ENCODE measurements at regions not wholly inside any gene's neighbourhood (a gene's known extent, or its start where the extent isn't known, plus 50 kb on each side); places are given as distances from the start of the nearest gene placed in this dataset.

- no peak for DNase-seq (ENCODE audit: low read depth)
Observed at GRCh38 chr2:78455586-78455985, 569.9 kb upstream of the REG3G start.

- no peak for DNase-seq (ENCODE audit: low read depth)
Observed at GRCh38 chr2:78457269-78457668, 568.2 kb upstream of the REG3G start.

- no peak for DNase-seq (ENCODE audit: low read depth)
Observed at GRCh38 chr2:78465707-78466106, 559.8 kb upstream of the REG3G start.

GRCh38 chr2:78476619-78477229 is 548.8 kb upstream of the REG3G start:
- DNase-seq (ENCODE audit: low read depth): no peak

GRCh38 chr2:78486565-78486964 is 538.9 kb upstream of the REG3G start:
- no peak for DNase-seq (ENCODE audit: low read depth)

GRCh38 chr2:78498125-78498524 is 527.4 kb upstream of the REG3G start:
- DNase-seq (ENCODE audit: low read depth): no peak

- no peak for DNase-seq (ENCODE audit: low read depth)
Observed at GRCh38 chr2:78506301-78506700, 519.2 kb upstream of the REG3G start.

GRCh38 chr2:78521938-78522337 is 503.6 kb upstream of the REG3G start:
- no peak for DNase-seq (ENCODE audit: low read depth)

- no peak for DNase-seq (ENCODE audit: low read depth)
Observed at GRCh38 chr2:78532762-78533379, 492.6 kb upstream of the REG3G start.

GRCh38 chr2:78535395-78535794 is 490.1 kb upstream of the REG3G start:
- DNase-seq (ENCODE audit: low read depth): no peak

GRCh38 chr2:78538322-78538721 is 487.2 kb upstream of the REG3G start:
- no peak for DNase-seq (ENCODE audit: low read depth)

GRCh38 chr2:78540255-78540654 is 485.2 kb upstream of the REG3G start:
- no peak for DNase-seq (ENCODE audit: low read depth)

GRCh38 chr2:78541088-78541450 is 484.4 kb upstream of the REG3G start:
- no peak for DNase-seq (ENCODE audit: low read depth)

GRCh38 chr2:78541451-78542267 is 483.8 kb upstream of the REG3G start:
- DNase-seq (ENCODE audit: low read depth): no peak

GRCh38 chr2:78546843-78547242 is 478.7 kb upstream of the REG3G start:
- DNase-seq (ENCODE audit: low read depth): no peak

GRCh38 chr2:78549766-78550165 is 475.7 kb upstream of the REG3G start:
- no peak for DNase-seq (ENCODE audit: low read depth)

- no peak for DNase-seq (ENCODE audit: low read depth)
Observed at GRCh38 chr2:78553866-78554647, 471.4 kb upstream of the REG3G start.

GRCh38 chr2:78561876-78562275 is 463.6 kb upstream of the REG3G start:
- no peak for DNase-seq (ENCODE audit: low read depth)

GRCh38 chr2:78564666-78565065 is 460.8 kb upstream of the REG3G start:
- no peak for DNase-seq (ENCODE audit: low read depth)

- no peak for DNase-seq (ENCODE audit: low read depth)
Observed at GRCh38 chr2:78568782-78569373, 456.6 kb upstream of the REG3G start.

- no peak for DNase-seq (ENCODE audit: low read depth)
Observed at GRCh38 chr2:78576409-78576808, 449.1 kb upstream of the REG3G start.

GRCh38 chr2:78585871-78586270 is 439.6 kb upstream of the REG3G start:
- DNase-seq (ENCODE audit: low read depth): no peak
